ENCODE measurements at regions not wholly inside any gene's neighbourhood (a gene's known extent, or its start where the extent isn't known, plus 50 kb on each side); places are given as distances from the start of the nearest gene placed in this dataset.
A peak's percentile ranks its signal among the peaks of the same experiment; 100 is the strongest.

- DNase-seq, result no peak
Observed at GRCh38 chr10:78938695-78939672, 129.8 kb upstream of the ZMIZ1 start.

- DNase-seq, result no peak
Observed at GRCh38 chr10:78942091-78942501, 126.7 kb upstream of the ZMIZ1 start.

- peak; percentile 12 for DNase-seq
Observed at GRCh38 chr10:78944723-78945312, 123.9 kb upstream of the ZMIZ1 start.

- no peak for DNase-seq
Observed at GRCh38 chr10:78945838-78946237, 122.9 kb upstream of the ZMIZ1 start.

GRCh38 chr10:78947226-78947625 lies 121.5 kb upstream of the ZMIZ1 start:
- DNase-seq, result no peak

- no peak for DNase-seq
Observed at GRCh38 chr10:78947733-78948132, 121.0 kb upstream of the ZMIZ1 start.

- no peak for DNase-seq
Observed at GRCh38 chr10:78948621-78949030, 120.1 kb upstream of the ZMIZ1 start.

GRCh38 chr10:78950656-78951587 lies 117.8 kb upstream of the ZMIZ1 start:
- peak; percentile 43 for DNase-seq

- peak; percentile 15 for DNase-seq
Observed at GRCh38 chr10:78952030-78952429, 116.7 kb upstream of the ZMIZ1 start.

GRCh38 chr10:78952686-78953085 lies 116.1 kb upstream of the ZMIZ1 start:
- DNase-seq, result no peak

- DNase-seq, result no peak
Observed at GRCh38 chr10:78953113-78953798, 115.5 kb upstream of the ZMIZ1 start.

GRCh38 chr10:78953799-78954297 lies 114.9 kb upstream of the ZMIZ1 start:
- no peak for DNase-seq

GRCh38 chr10:78954689-78955088 lies 114.1 kb upstream of the ZMIZ1 start:
- no peak for DNase-seq

GRCh38 chr10:78955206-78955605 lies 113.6 kb upstream of the ZMIZ1 start:
- DNase-seq, result no peak

- DNase-seq, result no peak
Observed at GRCh38 chr10:78956391-78956790, 112.4 kb upstream of the ZMIZ1 start.

GRCh38 chr10:78957471-78958039 lies 111.2 kb upstream of the ZMIZ1 start:
- DNase-seq, result no peak

- no peak for DNase-seq
Observed at GRCh38 chr10:78959217-78959923, 109.4 kb upstream of the ZMIZ1 start.

- DNase-seq, result no peak
Observed at GRCh38 chr10:78959924-78960285, 108.9 kb upstream of the ZMIZ1 start.

GRCh38 chr10:78960316-78960800 lies 108.4 kb upstream of the ZMIZ1 start:
- DNase-seq, result peak; percentile 54

- DNase-seq, result no peak
Observed at GRCh38 chr10:78961760-78962159, 107.0 kb upstream of the ZMIZ1 start.
